HEK293T (cell line): ENCODE measurements at regions not wholly inside any gene's neighbourhood (a gene's known extent, or its start where the extent isn't known, plus 50 kb on each side); places are given as distances from the start of the nearest gene placed in this dataset.

Experiments used
- FOXA1 ChIP-seq: fragments of 450-650 bp; IDR thresholded peaks from 2 replicates; pipeline ENCODE4 v1.6.1; 2016; ENCODE audit warnings: mild to moderate bottlenecking
- FOXM1 ChIP-seq: fragments of 450-650 bp; IDR thresholded peaks from 2 replicates; pipeline ENCODE4 v1.6.1; 2017; ENCODE audit warnings: mild to moderate bottlenecking, borderline replicate concordance
- TARDBP ChIP-seq: fragments of 450-650 bp; IDR thresholded peaks from 2 replicates; pipeline ENCODE4 v1.6.1; 2016

GRCh38 chr12:58554522-58555157 is 365.7 kb downstream of the LRIG3 start:
- TF ChIP-seq FOXM1 (no peak), FOXA1 (no peak), TARDBP (no peak)
